ENCODE measurements at regions not wholly inside any gene's neighbourhood (a gene's known extent, or its start where the extent isn't known, plus 50 kb on each side); places are given as distances from the start of the nearest gene placed in this dataset.
"Not testable (repeated sequence)": the region's sequence is repeated elsewhere in the genome, so short reads cannot be mapped to it uniquely, and the experiment has no call there.

DNA sequence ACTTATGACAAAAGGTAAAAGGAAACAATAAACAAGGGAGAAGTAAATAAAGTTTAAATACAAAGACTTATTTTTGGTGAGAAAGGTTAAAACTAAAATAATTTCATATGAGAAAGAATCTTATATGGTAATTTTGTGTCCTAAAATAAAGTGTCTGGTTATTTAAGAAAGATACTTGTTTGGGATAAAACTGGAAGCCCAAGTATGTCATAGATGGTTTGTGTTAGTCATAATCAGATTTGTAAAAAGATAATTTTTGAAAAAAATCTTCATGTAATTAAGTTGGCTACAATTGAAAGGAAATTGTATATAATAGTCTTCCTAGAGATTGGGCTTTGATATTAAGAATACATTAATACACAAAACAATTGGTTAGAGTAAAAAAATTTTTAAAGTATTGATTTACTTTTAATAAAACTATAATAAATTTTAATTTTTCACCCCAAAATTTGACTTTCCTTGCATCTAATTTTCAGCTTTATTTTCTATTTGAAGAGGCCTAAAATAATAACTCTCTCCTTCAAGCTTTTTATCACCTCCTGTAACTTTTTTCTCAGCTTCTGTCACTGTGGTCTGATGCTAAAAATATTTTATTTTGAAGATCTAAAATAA is 315.6 kb downstream of the SLITRK5 start:
- DNase-seq, result no peak

DNA sequence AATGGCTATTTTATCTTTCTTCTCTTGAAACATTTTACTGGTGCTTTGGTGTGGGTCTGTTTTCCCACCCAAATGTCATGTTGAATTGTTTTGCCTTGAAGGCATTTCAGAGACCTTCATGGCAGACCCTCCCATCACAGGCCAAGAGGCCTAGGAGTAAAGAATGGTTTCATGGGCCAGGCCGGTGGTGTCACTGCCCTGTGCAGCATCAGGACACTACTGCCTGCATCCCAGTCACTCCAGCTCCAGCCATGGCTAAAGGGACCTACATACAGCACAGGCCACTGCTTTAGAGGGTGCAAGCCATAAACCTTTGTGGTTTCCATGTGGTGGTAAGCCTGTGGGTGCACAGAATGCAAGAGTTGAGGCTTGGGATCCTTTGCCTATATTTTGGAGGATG is 326.9 kb downstream of the SLITRK5 start:
- DNase-seq, result no peak

DNA sequence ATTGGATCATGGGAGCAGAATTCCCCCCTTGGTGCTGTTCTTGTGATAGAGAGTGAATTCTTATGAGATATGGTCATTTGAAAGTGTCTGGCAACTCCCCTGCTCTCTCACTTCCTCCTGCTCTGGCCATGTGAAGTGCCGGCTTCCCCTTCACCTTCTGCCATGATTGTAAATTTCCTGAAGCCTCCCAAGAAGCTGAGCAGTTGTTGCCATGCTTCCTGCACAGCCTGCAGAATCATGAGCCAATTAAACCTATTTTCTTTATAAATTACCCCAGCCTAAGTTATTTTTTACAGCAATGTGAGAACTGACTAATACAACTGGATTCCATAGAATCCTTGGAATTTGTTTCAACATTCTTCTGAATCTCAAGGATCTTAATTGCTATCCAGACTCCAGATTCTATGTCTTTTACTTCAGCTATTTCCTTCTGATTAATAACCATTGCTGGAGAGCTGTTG is 328.1 kb downstream of the SLITRK5 start:
- no peak for DNase-seq

DNA sequence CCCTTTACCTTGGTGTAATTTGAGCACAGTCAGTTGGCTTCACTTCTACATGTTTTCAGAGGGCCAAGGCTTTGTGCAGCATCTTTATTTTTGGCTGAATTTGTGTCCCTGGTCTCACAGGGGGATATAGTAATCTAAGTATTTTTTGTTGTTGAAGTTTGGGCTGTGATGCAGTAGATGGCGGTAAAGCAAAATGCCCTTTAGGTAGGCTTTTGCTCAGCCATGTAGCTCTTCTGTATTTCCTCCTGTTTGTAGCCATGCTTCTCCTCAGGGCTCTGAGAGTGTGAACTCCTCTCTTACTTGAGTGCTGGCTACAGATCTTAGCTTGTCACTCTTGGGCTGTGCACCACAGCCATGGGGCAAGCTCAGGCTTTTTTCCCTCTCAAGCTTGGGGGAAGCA is 328.6 kb downstream of the SLITRK5 start:
- DNase-seq, result no peak

DNA sequence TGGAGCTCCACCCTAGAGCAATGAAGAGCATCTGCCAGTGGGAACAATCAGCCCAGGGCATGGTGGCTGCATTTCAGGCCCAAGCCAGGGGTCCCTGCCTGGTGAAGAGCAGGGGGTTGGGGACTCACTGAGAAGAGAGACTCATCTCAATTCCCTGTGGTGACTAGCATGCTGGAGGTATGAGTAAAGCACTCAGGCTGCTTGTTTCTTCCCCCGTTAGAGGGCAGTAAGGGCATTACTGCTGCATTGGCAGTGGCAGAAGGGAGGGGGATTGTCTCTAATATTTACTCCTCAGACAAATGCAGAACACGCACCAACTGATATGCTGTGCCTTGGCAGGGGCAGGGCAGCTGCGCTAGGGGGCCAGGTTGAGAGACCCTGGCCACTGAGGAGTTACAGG is 329.1 kb downstream of the SLITRK5 start:
- no peak for DNase-seq

DNA sequence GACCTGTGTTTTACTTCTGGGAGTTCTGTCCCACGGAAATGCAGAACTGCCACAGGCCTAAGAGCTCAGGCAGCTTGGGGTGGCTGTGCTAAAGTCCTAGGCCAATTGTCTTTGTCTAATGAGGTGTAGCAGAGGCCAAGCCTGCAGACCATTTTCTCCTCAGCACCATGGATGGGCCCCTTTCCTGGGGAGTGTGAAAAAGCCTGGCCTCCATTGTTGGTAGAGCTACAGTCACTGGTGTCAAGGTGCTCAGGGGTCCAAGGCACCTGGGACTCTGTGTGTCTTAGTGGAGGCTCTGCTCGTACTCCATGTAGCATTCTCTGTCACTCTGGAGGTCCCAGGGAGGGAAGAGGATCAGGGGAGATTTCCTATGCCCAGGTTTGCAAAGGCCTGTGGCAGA is 329.6 kb downstream of the SLITRK5 start:
- no peak for DNase-seq

DNA sequence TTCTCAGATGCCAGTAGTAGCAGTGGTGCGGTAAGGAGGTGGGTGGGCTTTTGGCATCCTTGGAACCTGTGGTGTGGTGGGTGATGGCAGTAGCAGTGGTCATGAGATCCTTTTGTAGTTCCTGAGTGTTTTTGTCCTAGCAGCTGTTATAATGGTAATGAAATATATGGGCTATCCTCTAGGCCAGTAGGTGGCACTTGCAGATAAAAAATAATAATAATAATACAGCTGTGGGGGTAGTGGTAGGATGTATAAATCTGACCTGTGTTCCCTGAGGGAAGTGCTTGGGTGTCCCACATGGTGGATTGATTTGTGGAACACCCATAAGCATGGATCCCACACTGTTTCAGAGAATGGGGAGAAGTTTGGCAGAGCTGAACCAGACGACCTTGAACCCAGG is 334.0 kb downstream of the SLITRK5 start:
- no peak for DNase-seq

DNA sequence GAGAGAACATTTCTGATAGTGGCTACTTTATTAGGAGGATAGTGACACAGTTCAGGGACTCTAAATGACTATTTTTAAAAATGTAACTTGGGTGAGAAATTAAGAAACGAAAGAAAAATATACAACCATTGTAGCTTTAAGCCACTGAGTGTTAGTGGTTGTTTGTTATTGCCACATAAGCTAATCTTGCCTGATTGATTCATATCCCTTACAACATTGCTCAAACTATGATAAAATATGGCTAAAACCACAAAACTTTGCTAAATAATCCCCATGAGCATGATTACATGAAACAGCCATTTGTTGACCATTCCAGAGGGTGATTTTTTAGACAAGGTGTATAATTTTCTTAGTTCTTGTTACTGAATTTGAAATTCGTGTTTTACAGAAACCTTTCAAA is 343.4 kb downstream of the SLITRK5 start:
- DNase-seq, result no peak

DNA sequence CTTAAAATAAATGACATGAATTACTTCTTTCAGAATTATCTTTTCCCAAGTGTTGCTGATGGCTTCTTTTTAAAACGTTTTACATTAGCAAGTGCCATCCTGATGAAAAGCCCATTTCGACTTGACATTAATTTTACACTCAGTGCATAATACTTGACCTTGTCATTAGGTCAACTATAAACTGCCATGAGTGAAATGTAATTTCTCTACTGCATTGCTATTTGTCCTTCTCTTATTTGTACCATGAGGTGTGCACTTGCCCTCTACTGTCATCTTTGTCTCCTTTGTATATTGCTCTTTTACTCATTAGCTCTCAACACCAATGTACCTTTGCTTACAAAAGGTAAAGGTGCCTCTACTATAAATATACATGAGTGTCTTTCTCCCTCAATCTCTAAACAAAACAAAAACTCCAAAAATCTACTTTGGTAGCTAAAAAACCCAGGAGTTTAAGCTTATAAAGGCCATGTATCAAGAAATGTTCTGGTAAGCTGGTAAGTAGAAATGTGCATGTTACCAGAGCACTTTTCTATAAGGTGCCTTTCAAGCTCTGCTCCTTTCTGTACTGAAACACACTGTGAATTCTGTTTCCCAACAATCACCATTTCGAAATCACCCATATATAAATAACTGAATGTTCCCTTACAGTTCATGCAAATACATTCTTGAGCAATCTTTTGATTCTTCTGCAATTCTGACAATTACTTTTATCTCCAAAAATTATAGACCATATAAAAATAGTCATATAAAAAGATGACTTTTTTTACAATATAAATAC is 351.4 kb downstream of the SLITRK5 start:
- DNase-seq, result no peak

DNA sequence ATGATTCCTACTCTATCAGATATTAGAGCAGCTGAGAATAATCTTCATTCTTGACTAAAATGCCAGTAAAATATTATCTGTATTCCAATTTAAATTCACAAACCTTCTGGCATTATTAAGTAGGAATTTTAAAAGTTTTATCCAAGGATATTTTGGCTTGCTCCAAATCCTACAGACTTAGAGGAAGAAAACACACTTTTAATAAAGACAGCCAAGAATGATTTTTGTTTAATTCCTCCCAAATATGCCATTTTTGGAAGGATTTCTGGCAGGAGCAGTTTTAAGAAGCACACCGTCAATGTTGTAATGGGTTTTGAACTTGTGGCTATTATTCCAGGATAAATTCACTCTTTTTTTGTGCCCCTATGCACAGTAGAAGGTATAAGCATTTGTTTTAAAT is 355.1 kb downstream of the SLITRK5 start:
- DNase-seq, result no peak

DNA sequence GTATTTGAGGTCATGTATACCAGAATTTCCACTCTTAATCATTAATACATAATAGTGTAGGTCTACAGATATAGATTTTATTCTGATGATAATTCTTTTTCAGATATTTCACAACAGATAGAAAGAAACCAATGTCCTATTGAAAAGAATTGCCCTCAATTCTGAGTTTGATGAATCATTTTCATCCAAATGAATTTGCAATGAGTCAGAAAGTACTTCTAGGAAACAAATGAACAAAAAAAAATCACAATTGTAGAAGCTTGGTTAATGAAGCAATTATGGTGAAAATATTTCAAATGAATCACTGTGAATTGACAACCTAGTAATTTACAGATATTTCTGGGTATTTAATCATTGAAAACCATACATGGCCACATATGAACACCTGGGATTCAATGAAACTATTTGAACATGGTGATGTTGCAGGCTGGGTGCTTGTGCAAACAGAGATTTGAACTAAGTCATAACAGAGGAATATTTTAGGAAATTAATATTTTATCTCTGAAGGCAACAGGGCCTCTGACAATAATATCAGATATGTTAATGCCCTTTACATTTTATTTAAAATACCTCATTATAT is 360.9 kb downstream of the SLITRK5 start:
- no peak for DNase-seq

DNA sequence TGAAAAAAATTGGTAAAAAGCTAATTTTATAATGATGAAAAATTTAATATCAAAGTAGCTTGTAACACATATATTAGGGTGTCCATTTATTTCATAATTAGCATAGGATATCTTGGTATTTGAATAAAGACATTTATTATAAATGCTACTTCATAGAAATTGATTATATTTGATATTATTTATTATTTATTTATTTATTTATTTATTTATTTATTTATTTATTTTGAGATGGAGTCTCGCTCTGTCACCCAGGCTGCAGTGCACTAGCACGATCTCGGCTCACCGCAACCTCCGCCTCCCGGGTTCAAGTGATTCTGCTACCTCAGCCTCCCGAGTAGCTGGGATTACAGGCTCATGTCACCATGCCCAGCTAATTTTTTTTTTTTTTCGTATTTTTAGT is 365.0 kb downstream of the SLITRK5 start:
- not testable (repeated sequence) for DNase-seq

DNA sequence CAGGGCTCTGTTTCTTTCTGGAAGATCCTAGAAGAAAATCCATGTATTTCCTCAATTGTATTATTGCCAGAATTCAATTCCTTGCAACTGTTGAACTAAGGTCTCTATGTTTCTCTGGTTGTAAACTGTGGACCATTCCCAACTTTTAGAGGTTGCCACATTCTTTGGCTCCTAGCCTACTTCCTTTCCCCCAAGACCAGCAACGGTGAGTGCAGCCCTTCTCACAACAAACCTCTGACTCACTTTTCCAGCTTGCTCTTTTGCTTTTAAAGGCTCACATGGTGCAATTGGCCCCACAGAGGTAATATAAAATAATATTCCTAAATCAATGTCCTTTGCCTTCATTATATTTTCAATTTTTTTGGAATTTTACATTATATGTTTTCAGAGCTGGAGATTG is 371.3 kb downstream of the SLITRK5 start:
- DNase-seq, result no peak

DNA sequence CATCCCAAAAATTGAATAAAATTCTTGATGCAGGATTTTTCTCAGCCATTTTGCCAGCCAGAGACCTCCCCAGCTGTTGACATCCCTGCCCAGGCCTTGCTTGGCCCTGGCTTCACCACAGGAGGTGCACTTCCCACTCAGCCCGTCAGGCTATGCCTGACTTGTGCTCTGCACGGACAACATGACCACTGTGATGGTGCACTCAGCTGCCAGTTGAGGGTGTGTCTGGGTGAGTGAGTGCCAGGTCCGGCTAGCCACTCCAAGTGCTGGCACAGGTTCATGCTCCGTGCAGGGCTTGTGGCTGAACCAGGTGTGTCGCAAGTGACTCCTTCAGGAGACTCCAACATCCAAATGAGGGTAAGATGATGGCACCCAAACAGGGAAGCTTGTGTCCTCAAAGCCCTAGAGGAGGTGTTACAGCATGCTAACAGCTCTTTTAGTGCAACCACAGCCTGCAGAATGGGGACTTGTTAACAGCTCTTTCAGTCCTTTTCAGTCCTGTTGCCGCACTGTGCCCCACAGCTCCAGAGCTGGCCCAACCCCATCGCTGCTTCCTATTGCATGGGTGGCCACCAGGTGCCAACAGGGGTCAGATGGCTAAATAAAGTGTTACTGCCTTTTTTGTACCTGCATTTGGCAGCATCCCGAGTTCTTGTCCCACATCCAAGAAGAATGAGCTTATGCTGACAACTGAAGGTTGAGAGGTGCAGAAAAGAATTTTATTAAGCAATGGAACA is 380.7 kb downstream of the SLITRK5 start:
- DNase-seq, result no peak

DNA sequence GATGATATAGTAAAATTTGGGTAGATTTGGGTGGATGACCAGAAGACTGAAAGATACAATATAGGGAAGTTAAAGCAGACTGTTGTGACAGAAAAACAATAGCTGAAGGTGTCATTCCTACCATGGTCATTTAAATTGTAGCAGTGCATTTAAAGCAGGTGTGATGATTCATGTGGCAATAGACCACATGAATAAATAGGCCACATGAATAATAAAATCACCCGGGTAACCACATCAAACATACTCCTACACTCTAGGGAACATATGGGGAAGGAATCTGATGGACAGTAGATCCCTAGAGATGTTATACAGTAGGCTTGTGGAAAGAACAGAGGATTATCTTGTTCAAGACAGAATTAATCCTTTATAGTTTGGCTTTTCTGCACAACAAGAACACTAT is 392.6 kb downstream of the SLITRK5 start:
- DNase-seq, result no peak

DNA sequence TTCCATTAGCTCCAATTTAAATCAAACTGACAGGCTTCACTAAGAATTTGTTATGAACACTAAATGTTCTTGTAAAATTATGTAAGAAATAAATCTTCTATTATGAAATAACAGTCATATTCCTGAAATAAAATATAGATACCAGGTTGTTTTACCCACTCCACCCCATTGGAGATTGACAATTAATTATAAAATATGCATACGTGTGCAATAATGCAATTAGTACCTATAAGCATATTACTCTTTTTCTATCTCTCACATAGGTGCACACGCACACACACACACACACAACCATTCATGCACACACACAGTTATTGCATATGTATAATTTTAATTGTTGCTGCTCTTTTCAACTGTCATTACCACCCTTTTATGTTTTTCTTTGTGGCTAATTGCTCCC is 395.7 kb downstream of the SLITRK5 start:
- no peak for DNase-seq

DNA sequence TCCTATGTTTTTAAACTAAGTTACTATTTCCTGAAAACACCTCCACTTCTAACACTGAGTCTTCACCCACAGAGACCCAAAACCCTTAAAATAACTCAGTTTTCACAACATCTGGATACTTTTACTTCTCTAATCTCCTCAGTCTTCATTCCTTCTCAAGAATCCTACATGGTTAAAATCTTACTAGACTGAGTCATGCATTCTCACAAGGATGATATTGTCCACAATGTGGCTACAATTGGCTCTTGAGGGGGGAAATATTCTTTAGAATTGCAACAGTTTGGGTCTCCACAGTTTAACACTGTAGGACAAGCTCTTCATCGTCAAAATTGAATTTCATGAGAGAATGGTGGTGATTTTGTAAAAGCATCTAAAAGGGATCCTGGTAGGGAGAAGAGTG is 397.1 kb downstream of the SLITRK5 start:
- no peak for DNase-seq

DNA sequence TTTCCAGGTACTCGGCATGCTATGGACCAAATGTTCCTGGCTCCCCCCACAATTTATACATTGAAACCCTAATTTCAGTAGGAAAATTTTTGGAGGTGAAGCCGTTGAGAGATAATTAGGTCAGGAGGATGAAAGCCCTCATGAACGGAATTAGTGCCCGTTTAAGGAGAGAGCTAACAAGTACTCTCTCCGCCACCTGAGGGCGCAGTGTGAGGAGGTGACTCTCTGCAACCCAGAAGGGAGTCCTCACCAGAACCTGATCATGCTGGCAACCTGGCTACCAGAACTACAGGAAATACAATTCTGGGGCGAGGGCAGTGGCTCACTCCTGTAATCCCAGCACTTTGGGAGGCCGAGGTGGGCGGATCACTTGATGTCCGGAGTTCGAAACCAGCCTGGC is 397.8 kb downstream of the SLITRK5 start:
- DNase-seq, result no peak

DNA sequence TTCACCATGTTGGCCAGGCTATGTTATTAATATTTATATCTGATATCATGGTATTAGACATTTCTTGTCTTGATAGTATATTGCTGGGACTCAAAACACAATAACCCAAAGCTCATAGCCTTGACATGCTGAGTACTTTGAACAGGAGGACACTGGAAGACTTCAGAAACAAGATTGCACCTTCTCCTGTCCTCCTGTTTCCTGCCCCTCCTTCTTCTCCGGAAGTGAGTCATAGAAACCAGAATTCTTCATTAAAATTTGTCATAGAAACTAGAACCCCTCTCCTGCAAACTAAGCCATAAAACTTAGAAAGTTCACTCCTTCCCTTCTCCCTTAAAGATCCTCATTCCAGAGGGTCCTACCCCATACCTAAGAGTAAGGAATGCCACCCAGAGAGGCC is 400.2 kb downstream of the SLITRK5 start:
- DNase-seq, result no peak

DNA sequence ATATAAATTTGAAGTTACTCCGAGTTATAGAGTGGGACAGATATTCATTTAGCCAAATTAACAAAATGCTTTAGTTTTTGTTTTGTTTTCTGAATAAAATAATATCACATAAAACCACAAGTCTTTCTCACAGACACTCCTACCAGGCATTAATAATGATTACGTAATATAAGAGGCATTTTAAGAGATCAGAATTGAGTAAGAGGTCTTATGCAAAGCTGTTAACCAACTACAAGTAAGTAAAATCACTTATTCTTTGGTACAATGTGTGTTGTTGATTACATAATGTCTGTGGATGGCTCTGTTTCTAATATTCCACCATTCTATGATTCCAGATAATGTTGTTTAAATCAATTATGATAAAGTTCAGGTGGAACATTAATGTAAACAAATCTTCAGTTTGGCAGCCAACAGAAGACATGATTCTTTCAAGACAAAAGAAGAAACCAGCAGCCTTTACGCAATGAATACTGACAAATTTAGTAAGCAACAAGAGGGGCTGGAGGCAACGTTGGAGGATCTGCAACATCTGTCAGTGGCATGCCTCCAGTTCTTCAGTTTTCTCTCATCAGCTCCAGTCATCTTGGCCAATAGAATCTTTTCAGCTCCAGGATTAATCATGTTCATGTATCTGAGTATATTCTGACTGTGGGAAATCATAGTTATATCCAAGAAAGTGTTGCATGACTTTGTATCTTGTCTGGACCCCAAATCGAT is 403.8 kb downstream of the SLITRK5 start:
- no peak for DNase-seq

DNA sequence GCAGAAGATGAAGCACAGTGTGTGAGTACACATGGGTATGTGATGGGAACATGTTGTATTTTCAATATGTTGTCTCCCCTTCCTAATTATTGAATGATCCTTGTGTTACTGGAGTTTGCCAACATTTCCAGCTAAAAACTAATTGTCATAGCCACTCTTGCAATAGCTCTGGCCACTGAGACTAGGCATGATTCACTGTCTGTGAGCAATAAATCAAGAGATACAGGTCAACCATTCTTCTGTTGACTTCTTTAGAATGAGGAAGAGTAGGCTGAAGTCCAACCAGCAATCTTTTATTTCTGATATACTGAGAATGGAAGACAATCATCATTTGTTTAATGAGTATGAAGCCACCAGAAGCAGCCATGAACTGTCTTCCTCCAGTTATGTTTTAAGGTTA is 413.9 kb downstream of the SLITRK5 start:
- no peak for DNase-seq

DNA sequence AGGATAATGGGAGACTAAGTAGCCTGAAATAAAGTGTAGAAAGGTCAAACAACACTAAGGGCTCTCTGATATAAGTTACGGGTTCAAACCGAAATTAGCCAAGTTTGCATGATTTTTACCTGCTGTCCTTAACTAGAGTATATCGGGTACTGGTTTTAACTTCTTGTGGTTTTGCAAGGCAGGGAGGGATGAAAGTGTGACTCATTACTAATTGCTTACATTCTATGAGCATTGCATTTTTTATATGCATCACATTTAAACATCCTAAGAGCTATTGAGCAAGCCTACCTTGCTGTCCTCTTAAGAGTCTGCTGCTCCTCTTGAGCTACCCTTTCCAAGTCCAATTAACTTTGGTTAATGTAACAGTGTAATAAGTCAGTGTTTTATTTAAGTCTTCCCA is 415.4 kb downstream of the SLITRK5 start:
- no peak for DNase-seq

DNA sequence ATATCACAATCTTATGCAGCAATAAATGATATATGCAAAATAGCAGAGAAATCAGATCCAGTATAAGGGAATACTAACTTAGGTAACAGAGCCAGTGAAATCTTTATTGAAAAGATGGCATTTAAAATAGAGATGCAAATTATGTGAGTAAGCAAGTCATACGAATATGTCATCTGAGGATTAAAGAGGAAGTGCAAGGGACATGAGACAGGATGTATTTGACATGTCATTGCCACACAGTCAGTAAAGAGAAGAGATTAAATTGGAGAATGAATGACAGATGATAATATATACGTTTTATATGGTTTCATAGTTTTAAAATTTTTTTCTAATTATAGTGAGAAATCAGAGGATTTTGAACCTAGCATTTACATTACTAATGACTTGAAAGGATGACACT is 426.4 kb downstream of the SLITRK5 start:
- DNase-seq, result no peak

Data from hippocampal formation (tissue), 2 donors.